Heart left ventricle (tissue), 16 donors: ENCODE measurements at regions not wholly inside any gene's neighbourhood (a gene's known extent, or its start where the extent isn't known, plus 50 kb on each side); places are given as distances from the start of the nearest gene placed in this dataset.

Source experiments
- ATAC-seq, 4 donors: fragments of 200-7000 bp; cut with Tn5 transposase; one replicate each; pipeline ENCODE4 v1.9.1; 2020 to 2022; ENCODE audit warnings: moderate library complexity in 4 of 4, mild to moderate bottlenecking in 3 of 4, moderate number of reproducible peaks in 1 of 4
- DNase-seq, 5 donors: peaks; one replicate each; pipeline ENCODE4 v3.0.0-alpha.2; 2020
- H3K27ac ChIP-seq, 12 donors: fragments of 200-600 bp; sonication (generic) in 4 of 12; one replicate each; pipeline versions ENCODE4 v1.5.0 to v1.8.0; 2016 to 2022; ENCODE audit warnings: mild to moderate bottlenecking in 2 of 12
- H3K27me3 ChIP-seq, 9 donors: fragments of 200-600 bp; sonication (generic) in 2 of 9; one replicate each; pipeline versions ENCODE4 v1.5.1 to v1.8.0; 2016 to 2022; ENCODE audit warnings: mild to moderate bottlenecking in 3 of 9
- H3K36me3 ChIP-seq, 9 donors: fragments of 200-600 bp; sonication (generic) in 2 of 9; one replicate each; pipeline versions ENCODE4 v1.5.0 to v1.8.0; 2018 to 2022; ENCODE audit warnings: mild to moderate bottlenecking in 2 of 9
- H3K4me1 ChIP-seq, 12 donors: fragments of 200-600 bp; sonication (generic) in 4 of 12; one replicate each; pipeline versions ENCODE4 v1.5.0 to v1.8.0; 2016 to 2022; ENCODE audit warnings: mild to moderate bottlenecking in 3 of 12
- H3K4me3 ChIP-seq, 12 donors: fragments of 200-600 bp; sonication (generic) in 4 of 12; one replicate each; pipeline versions ENCODE4 v1.5.0 to v1.8.0; 2017 to 2022; ENCODE audit warnings: mild to moderate bottlenecking in 9 of 12, moderate library complexity in 4 of 12
- H3K9me3 ChIP-seq, 12 donors: fragments of 200-600 bp; sonication (generic) in 4 of 12; one replicate each; pipeline versions ENCODE4 v1.5.0 to v1.8.0; 2016 to 2022; ENCODE audit warnings: mild to moderate bottlenecking in 1 of 12
- POLR2A ChIP-seq, 2 donors: fragments of 450-650 bp; IDR thresholded peaks; one replicate each; pipeline ENCODE4 v1.6.1; 2017; ENCODE audit warnings: antibody characterized with exemption in 2 of 2, mild to moderate bottlenecking in 2 of 2, moderate library complexity in 2 of 2
- WGBS, 4 donors: extraction: QIAGEN DNeasy Blood & Tissue Kit in 2 of 4; methylation state at CpG; one replicate each; pipeline versions ENCODE4 v1.1.5 to v1.1.7; 2013 to 2018; 5-methylcytosine and 5-hydroxymethylcytosine counted together
- intact Hi-C, 10 donors: fragments of 100-400 bp; cut with DNase I; formaldehyde crosslinking; loops; one replicate each; pipeline versions ENCODE4 v1.11.1 to v1.14.2; 2022
- TF ChIP-seq, protein P1 (sequence below), 12 donors: fragments of 200-600 bp; sonication (generic) in 4 of 12; IDR thresholded peaks; one replicate each; pipeline versions ENCODE4 v1.5.0 to v1.8.0; 2018 to 2022; ENCODE audit warnings: antibody characterized with exemption in 12 of 12, mild to moderate bottlenecking in 5 of 12
- donor health status: ischemic (EF 13 %, LVEDD 7.1; RV severe dilation, severe dysfunction).
- donor health status: healthy with polysubstance abuse.
- donor health status: DM: no; HTN: yes; CAD: no.
- donor health status: DM: no; HTN: no; CAD: no.
- donor health status: ischemic (EF 25% LVEDD 6.9; RV normal size, moderate dysfunction).
- donor health status: ischemic (EF 25% LVEDD 5.7; RV mildly dilated, moderate dysfunction).
- donor health status: healthy.
- donor health status: DM: yes; HTN: yes; CAD: no.
- donor health status: ischemic (EF 35%, LVEDD 5.7; RV mildly dilated, moderate dysfunction).
- donor health status: nonischemic (EF 11% LVEDD 7.7; RV severe dilation, severe dysfunction).
- donor health status: DM: yes; HTN: yes; CAD: no.
- donor health status: PGD.
- donor health status: ischemic (EF 29% LVEDD 5.4; RV normal size, mild dysfunction).
- donor health status: nonischemic (EF 23%, LVEDD 6.1; RV moderate dilation, normal function).

DNA sequence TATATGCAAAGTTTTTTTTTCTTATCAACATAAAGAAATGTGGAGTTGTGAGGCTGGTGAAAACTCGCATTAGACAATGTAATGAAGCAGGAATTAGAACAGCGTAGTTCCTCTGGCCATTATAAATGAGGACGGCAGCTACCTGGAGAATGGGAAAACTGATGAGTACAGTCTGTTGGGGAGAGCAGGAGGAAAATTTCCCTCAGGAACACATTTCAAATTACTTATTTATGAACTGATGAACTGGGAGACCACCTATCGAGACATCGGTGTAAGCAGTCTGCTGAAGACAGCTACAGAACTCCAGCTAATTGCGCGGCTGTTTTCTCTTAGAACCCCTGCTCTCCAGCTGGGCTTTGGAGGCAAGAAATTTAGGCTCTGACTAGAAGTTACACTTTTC, 343.9 kb upstream of the CLINT1 start:
- no peaks in the 10 kb centered on the region for H3K27me3 ChIP-seq
- DNase-seq (no peak), ATAC-seq (no peak)
- no peak overlapping the region for H3K27ac ChIP-seq
- WGBS, 4 donors, result 77 to 96% (median 89%) methylated on average over 7 of the region's 7 CpGs
- TF ChIP-seq, protein P1, sequence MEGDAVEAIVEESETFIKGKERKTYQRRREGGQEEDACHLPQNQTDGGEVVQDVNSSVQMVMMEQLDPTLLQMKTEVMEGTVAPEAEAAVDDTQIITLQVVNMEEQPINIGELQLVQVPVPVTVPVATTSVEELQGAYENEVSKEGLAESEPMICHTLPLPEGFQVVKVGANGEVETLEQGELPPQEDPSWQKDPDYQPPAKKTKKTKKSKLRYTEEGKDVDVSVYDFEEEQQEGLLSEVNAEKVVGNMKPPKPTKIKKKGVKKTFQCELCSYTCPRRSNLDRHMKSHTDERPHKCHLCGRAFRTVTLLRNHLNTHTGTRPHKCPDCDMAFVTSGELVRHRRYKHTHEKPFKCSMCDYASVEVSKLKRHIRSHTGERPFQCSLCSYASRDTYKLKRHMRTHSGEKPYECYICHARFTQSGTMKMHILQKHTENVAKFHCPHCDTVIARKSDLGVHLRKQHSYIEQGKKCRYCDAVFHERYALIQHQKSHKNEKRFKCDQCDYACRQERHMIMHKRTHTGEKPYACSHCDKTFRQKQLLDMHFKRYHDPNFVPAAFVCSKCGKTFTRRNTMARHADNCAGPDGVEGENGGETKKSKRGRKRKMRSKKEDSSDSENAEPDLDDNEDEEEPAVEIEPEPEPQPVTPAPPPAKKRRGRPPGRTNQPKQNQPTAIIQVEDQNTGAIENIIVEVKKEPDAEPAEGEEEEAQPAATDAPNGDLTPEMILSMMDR (IDR thresholded peaks at IDR 0.05), result no peak
- no peak for TF ChIP-seq POLR2A (IDR thresholded peaks at IDR 0.05)
- intact Hi-C loops, result no loop called here
- peaks cover 0 to 6% (median 0%) of the 10 kb centered on the region in 12 donors for H3K4me1 ChIP-seq
- no peaks in the 10 kb centered on the region for H3K36me3 ChIP-seq
- H3K4me3 ChIP-seq, result no peak overlapping the region
- H3K9me3 ChIP-seq, result no peaks in the 10 kb centered on the region

DNA sequence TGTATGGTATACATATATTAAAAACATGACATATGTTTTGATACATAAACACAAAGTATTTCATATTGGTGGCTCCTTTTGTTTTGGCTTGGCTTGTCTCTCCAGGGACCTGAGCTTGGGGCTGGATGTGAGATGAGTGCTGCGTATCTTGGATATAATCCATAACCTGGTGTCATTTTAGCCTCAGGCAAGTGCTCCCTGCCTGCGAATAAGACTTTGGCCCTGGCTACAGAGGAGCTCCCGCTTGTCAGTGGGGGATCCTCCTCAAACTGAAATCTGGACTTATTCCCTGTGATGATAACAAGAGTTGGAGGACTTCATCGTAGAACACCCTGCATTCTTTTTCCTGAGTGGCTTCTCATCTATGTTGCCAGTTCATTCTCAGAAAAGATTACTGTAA, 341.7 kb upstream of the CLINT1 start:
- no peak for TF ChIP-seq POLR2A (IDR thresholded peaks at IDR 0.05)
- TF ChIP-seq, protein P1 (IDR thresholded peaks at IDR 0.05), result no peak
- 51 to 68% (median 64%) methylated on average over 4 of the region's 4 CpGs for WGBS, 4 donors
- DNase-seq (no peak), ATAC-seq (no peak)
- H3K4me1 ChIP-seq, result peaks cover 0 to 6% (median 0%) of the 10 kb centered on the region in 12 donors
- intact Hi-C loops, result no loop called here
- no peak overlapping the region for H3K27ac ChIP-seq
- peaks cover 0 to 4% (median 0%) of the 10 kb centered on the region in 9 donors for H3K27me3 ChIP-seq
- no peak overlapping the region for H3K4me3 ChIP-seq
- no peaks in the 10 kb centered on the region for H3K9me3 ChIP-seq
- H3K36me3 ChIP-seq, result no peaks in the 10 kb centered on the region

DNA sequence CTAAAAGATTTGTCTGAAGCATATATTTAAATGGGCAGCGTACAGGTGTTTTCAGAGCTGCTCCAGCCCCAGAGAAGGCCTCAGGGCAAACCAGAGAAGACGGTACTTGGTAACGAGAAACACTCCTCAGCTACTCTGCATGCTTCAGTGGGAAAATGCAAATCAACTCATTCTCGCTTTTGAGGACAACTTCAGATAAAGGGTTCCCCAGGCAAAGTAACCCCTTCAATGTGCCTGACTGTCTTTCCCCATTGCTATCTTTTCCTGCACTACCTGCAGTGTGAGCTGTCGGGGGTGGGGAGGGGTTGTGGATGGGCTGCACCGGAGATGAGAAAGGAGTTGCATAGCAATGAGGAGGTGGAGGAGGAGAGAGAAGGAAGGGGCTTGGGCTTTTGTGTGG, 339.7 kb upstream of the CLINT1 start:
- ATAC-seq, result no peak
- Histone ChIP-seq H3K27ac (no peak overlapping the region), H3K9me3 (peaks cover 0 to under 1% (median 0%) of the 10 kb centered on the region in 12 donors), H3K4me1 (peaks cover 0 to 16% (median 0%) of the 10 kb centered on the region in 12 donors), H3K36me3 (no peaks in the 10 kb centered on the region), H3K27me3 (peaks cover 0 to 4% (median 0%) of the 10 kb centered on the region in 9 donors), H3K4me3 (no peak overlapping the region)
- 78 to 86% (median 83%) methylated on average over 6 of the region's 6 CpGs for WGBS, 4 donors
- no peak for DNase-seq
- intact Hi-C loops, result no loop called here
- TF ChIP-seq POLR2A (IDR thresholded peaks at IDR 0.05), result no peak
- TF ChIP-seq, protein P1 (IDR thresholded peaks at IDR 0.05), result no peak

DNA sequence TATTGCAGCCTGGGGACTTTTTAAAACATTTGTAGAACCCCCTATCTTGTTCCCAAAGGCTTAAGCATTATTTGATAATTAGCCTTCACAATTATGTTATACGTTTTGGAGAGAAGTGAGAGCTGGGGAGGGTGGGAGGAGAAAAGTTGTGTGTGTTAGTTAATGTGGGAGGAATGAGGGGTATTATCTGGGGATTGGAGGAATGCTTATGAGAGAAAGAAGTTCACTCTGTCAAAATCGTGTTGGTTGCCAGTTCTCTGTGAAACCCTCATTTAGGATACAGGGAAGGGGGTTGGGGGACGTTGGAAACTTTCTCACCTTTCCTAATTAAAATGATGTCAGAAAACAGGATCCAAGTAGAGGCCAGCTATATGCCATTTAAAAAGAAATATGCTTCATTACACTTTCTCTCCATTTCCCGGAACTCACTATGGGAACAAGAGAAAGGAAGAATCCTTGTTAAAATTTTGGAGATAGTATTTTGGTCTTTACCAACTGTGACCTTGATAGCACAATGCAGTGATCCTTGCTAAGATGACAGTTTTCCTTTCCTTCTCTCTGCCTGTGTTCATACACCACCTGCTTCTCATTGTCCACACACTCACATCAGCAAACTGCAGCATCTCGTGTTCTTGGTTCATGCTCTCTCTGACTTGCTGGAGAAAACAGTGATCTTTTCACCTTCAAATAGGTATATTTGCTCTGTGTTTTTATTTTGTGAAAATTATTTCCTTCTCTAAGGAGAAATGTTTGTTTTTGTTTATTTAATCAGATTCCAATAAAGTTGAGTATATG, 336.7 kb upstream of the CLINT1 start:
- no peak for TF ChIP-seq POLR2A (IDR thresholded peaks at IDR 0.05)
- TF ChIP-seq, protein P1 (IDR thresholded peaks at IDR 0.05), result no peak
- no peaks in the 10 kb centered on the region for H3K36me3 ChIP-seq
- H3K27ac ChIP-seq, result no peak overlapping the region
- 57 to 64% (median 61%) methylated on average over 5 of the region's 5 CpGs for WGBS, 4 donors
- peaks cover 0 to 16% (median 0%) of the 10 kb centered on the region in 12 donors for H3K4me1 ChIP-seq
- intact Hi-C loops, result no loop called here
- no peak overlapping the region for H3K4me3 ChIP-seq
- peaks cover 0 to 4% (median 0%) of the 10 kb centered on the region in 9 donors for H3K27me3 ChIP-seq
- no peak for DNase-seq
- peaks cover 0 to 12% (median 0%) of the 10 kb centered on the region in 12 donors for H3K9me3 ChIP-seq
- ATAC-seq, result no peak
